Gastroesophageal sphincter (tissue), 2 donors: ENCODE measurements at regions not wholly inside any gene's neighbourhood (a gene's known extent, or its start where the extent isn't known, plus 50 kb on each side); places are given as distances from the start of the nearest gene placed in this dataset.

ENCODE experiments used
- POLR2A ChIP-seq, 2 donors: fragments of 450-650 bp; IDR thresholded peaks; one replicate each; pipeline ENCODE4 v1.6.1; 2017; ENCODE audit warnings: antibody characterized with exemption in 2 of 2, mild to moderate bottlenecking in 2 of 2, moderate library complexity in 1 of 2
- POLR2AphosphoS5 ChIP-seq: sonication (generic); formaldehyde crosslinking; IDR thresholded peaks from one replicate; pipeline ENCODE4 v1.6.1; 2017; ENCODE audit warnings: antibody characterized with exemption

DNA sequence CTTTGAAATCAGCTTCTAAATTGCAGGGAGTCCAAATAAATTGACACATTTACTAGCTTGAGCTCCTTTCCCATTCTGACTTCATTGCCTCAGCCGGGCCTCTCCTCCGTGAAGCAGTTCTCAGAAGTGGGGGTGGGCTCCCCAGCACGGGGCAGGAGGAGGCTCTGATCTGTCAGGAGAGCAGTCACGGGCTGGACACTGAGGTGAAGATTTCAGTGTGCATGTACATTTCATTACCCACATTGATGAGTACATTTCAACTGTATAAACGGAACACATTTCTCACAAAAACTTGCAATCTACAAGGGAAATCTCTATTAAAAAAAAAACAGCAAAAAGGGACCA is 195.9 kb downstream of the SEMA6A start:
- TF ChIP-seq POLR2AphosphoS5 (no peak), POLR2A (IDR thresholded peaks at IDR 0.05) (no peak)
